Fibroblast of lung (primary cell): ENCODE measurements at regions not wholly inside any gene's neighbourhood (a gene's known extent, or its start where the extent isn't known, plus 50 kb on each side); places are given as distances from the start of the nearest gene placed in this dataset.

Source experiments
- EZH2 ChIP-seq: IDR thresholded peaks from 2 replicates; pipeline ENCODE4 v1.5.1; 2012; ENCODE audit warnings: low read length, control low read depth, mild to moderate bottlenecking; ENCODE audit errors: missing control alignments
- TF ChIP-seq, protein P1 (sequence below), 2 donors: IDR thresholded peaks in 1 of 2; conservative IDR thresholded peaks in 1 of 2; 1 replicate in 1 of 2; 2 replicates in 1 of 2; pipeline ENCODE4 v1.5.1; 2011 to 2012; ENCODE audit warnings: low read length in 2 of 2, control low read depth in 1 of 2, inconsistent platforms in 1 of 2, low read depth in 1 of 2, mild to moderate bottlenecking in 1 of 2

- TF ChIP-seq, protein P1, sequence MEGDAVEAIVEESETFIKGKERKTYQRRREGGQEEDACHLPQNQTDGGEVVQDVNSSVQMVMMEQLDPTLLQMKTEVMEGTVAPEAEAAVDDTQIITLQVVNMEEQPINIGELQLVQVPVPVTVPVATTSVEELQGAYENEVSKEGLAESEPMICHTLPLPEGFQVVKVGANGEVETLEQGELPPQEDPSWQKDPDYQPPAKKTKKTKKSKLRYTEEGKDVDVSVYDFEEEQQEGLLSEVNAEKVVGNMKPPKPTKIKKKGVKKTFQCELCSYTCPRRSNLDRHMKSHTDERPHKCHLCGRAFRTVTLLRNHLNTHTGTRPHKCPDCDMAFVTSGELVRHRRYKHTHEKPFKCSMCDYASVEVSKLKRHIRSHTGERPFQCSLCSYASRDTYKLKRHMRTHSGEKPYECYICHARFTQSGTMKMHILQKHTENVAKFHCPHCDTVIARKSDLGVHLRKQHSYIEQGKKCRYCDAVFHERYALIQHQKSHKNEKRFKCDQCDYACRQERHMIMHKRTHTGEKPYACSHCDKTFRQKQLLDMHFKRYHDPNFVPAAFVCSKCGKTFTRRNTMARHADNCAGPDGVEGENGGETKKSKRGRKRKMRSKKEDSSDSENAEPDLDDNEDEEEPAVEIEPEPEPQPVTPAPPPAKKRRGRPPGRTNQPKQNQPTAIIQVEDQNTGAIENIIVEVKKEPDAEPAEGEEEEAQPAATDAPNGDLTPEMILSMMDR (conservative IDR thresholded peaks at IDR 0.05 in 1 of 2, IDR thresholded peaks at IDR 0.05 in 1 of 2; ENCODE audit: low read depth in 1 of 2, low read length in 2 of 2): no peak
- TF ChIP-seq EZH2: no peak
Observed at GRCh38 chr1:82810601-82811000, 1009.9 kb downstream of the ADGRL2 start.
